ENCODE measurements at regions not wholly inside any gene's neighbourhood (a gene's known extent, or its start where the extent isn't known, plus 50 kb on each side); places are given as distances from the start of the nearest gene placed in this dataset.

DNA sequence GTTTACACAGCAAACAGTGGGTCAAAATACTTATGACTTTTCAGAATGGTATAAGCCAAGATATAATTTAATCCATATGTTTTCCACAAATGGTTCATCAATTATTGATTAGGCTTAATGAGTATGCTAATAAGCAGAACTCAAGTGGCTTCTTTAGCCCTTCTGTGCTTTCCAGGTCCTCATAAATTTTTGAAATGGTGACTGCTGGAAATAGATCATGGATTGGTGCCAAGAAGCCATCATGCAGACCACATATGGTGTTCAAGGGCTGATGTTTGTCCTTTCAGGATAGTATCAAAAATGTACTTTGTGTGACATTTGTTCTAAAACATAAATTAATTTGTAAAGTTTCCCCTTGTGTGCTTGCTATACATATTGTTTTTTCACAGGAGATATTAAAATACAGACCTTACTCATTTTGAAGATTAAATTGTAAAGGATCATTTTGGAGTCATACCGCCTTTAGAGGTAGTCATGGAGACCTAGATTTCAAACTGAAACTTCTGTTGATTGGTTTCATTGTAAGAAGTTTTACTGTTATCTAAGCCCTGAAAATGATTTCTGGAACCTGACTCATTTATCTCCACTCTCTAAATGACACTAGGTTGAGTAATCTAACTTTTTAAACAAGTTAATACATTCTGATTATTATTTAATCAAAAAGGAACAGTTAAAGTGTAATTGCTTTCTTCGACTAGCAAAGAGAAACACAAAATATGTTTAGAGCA is 507.9 kb downstream of the PLA2G4A start:
- TF ChIP-seq, protein P1, sequence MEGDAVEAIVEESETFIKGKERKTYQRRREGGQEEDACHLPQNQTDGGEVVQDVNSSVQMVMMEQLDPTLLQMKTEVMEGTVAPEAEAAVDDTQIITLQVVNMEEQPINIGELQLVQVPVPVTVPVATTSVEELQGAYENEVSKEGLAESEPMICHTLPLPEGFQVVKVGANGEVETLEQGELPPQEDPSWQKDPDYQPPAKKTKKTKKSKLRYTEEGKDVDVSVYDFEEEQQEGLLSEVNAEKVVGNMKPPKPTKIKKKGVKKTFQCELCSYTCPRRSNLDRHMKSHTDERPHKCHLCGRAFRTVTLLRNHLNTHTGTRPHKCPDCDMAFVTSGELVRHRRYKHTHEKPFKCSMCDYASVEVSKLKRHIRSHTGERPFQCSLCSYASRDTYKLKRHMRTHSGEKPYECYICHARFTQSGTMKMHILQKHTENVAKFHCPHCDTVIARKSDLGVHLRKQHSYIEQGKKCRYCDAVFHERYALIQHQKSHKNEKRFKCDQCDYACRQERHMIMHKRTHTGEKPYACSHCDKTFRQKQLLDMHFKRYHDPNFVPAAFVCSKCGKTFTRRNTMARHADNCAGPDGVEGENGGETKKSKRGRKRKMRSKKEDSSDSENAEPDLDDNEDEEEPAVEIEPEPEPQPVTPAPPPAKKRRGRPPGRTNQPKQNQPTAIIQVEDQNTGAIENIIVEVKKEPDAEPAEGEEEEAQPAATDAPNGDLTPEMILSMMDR (conservative IDR thresholded peaks at IDR 0.05; ENCODE audit: low read length) = no peak
- no peak for TF ChIP-seq EZH2phosphoT487 (IDR thresholded peaks at IDR 0.05; ENCODE audit: borderline replicate concordance, low read depth, low read length)

All from OCI-LY7 (cell line).